NCI-H2107 (cell line): ENCODE measurements at regions not wholly inside any gene's neighbourhood (a gene's known extent, or its start where the extent isn't known, plus 50 kb on each side); places are given as distances from the start of the nearest gene placed in this dataset.
"Not testable (repeated sequence)": the region's sequence is repeated elsewhere in the genome, so short reads cannot be mapped to it uniquely, and the experiment has no call there.

Source experiments
- DNase-seq: peaks from one replicate; lab custom pipeline; 2025; lab: John Stamatoyannopoulos, UW

GRCh38 chr3:194042927-194043326 is 93.0 kb upstream of the HES1 start:
- DNase-seq, result no peak

- no peak for DNase-seq
These were observed 92.4 kb upstream of the HES1 start for GRCh38 chr3:194043516-194043915.

GRCh38 chr3:194045289-194045688 is 90.7 kb upstream of the HES1 start:
- no peak for DNase-seq

- no peak for DNase-seq
These were observed 90.0 kb upstream of the HES1 start for GRCh38 chr3:194045919-194046318.

GRCh38 chr3:194046531-194046930 is 89.4 kb upstream of the HES1 start:
- DNase-seq, result no peak

- peak; percentile 64 for DNase-seq
These were observed 88.8 kb upstream of the HES1 start for GRCh38 chr3:194046995-194047645.

- no peak for DNase-seq
These were observed 86.6 kb upstream of the HES1 start for GRCh38 chr3:194049394-194049793.

GRCh38 chr3:194050782-194051320 is 85.1 kb upstream of the HES1 start:
- no peak for DNase-seq

GRCh38 chr3:194051366-194052149 is 84.4 kb upstream of the HES1 start:
- no peak for DNase-seq

GRCh38 chr3:194053136-194053535 is 82.8 kb upstream of the HES1 start:
- no peak for DNase-seq

- DNase-seq, result no peak
These were observed 81.9 kb upstream of the HES1 start for GRCh38 chr3:194054016-194054415.

GRCh38 chr3:194054540-194054939 is 81.4 kb upstream of the HES1 start:
- no peak for DNase-seq

- no peak for DNase-seq
These were observed 81.0 kb upstream of the HES1 start for GRCh38 chr3:194054961-194055360.

- DNase-seq, result not testable (repeated sequence)
These were observed 79.6 kb upstream of the HES1 start for GRCh38 chr3:194056323-194056722.

GRCh38 chr3:194056731-194057415 is 79.1 kb upstream of the HES1 start:
- DNase-seq, result no peak

GRCh38 chr3:194057570-194058188 is 78.3 kb upstream of the HES1 start:
- no peak for DNase-seq

- DNase-seq, result peak; percentile 80
These were observed 77.8 kb upstream of the HES1 start for GRCh38 chr3:194058189-194058571.

- DNase-seq, result no peak
These were observed 77.2 kb upstream of the HES1 start for GRCh38 chr3:194058753-194059152.

- DNase-seq, result no peak
These were observed 74.4 kb upstream of the HES1 start for GRCh38 chr3:194061421-194062030.

GRCh38 chr3:194062830-194063229 is 73.1 kb upstream of the HES1 start:
- DNase-seq, result no peak

- DNase-seq, result no peak
These were observed 71.3 kb upstream of the HES1 start for GRCh38 chr3:194064380-194065332.
